Fibroblast of skin of left quadriceps (primary cell): ENCODE measurements at regions not wholly inside any gene's neighbourhood (a gene's known extent, or its start where the extent isn't known, plus 50 kb on each side); places are given as distances from the start of the nearest gene placed in this dataset.

Experiments used
- DNase-seq, 2 experiments: peaks; one replicate each; pipeline ENCODE4 v3.0.0-alpha.2; 2013; ENCODE audit warnings: low read depth in 2 of 2

- DNase-seq: peak; percentile 15 to 18
Measured at GRCh38 chr14:44297437-44297836, 209.6 kb downstream of the FSCB start.

GRCh38 chr14:44291366-44291915 is 215.6 kb downstream of the FSCB start:
- no peak for DNase-seq

GRCh38 chr14:44287858-44288257 is 219.2 kb downstream of the FSCB start:
- no peak for DNase-seq

- DNase-seq: no peak
Measured at GRCh38 chr14:44286201-44286600, 220.9 kb downstream of the FSCB start.

- no peak for DNase-seq
Measured at GRCh38 chr14:44283836-44284235, 223.2 kb downstream of the FSCB start.

- DNase-seq: no peak
Measured at GRCh38 chr14:44279357-44279756, 227.7 kb downstream of the FSCB start.

GRCh38 chr14:44271637-44272036 is 235.4 kb downstream of the FSCB start:
- DNase-seq: no peak

- DNase-seq: no peak
Measured at GRCh38 chr14:44271006-44271405, 236.1 kb downstream of the FSCB start.

GRCh38 chr14:44265246-44265645 is 241.8 kb downstream of the FSCB start:
- no peak for DNase-seq

GRCh38 chr14:44215660-44216059 is 291.4 kb downstream of the FSCB start:
- DNase-seq: no peak

- DNase-seq: no peak
Measured at GRCh38 chr14:44211718-44212117, 295.4 kb downstream of the FSCB start.

GRCh38 chr14:44204061-44204835 is 302.8 kb downstream of the FSCB start:
- peak; percentile 11 for DNase-seq

GRCh38 chr14:44180975-44181374 is 326.1 kb downstream of the FSCB start:
- DNase-seq: no peak

- no peak for DNase-seq
Measured at GRCh38 chr14:44170556-44170955, 336.5 kb downstream of the FSCB start.

- DNase-seq: peak; percentile 34 to 40
Measured at GRCh38 chr14:44170101-44170500, 337.0 kb downstream of the FSCB start.

- DNase-seq: no peak
Measured at GRCh38 chr14:44168566-44168965, 338.5 kb downstream of the FSCB start.

- no peak for DNase-seq
Measured at GRCh38 chr14:44166611-44167010, 340.5 kb downstream of the FSCB start.

- DNase-seq: no peak
Measured at GRCh38 chr14:44165936-44166335, 341.1 kb downstream of the FSCB start.

- DNase-seq: no peak
Measured at GRCh38 chr14:44165286-44165685, 341.8 kb downstream of the FSCB start.

- peak in 1 of 2 experiments; percentile 7 for DNase-seq
Measured at GRCh38 chr14:44163946-44164345, 343.1 kb downstream of the FSCB start.

- DNase-seq: no peak
Measured at GRCh38 chr14:44162197-44162596, 344.9 kb downstream of the FSCB start.

GRCh38 chr14:44154874-44155273 is 352.2 kb downstream of the FSCB start:
- DNase-seq: no peak

- DNase-seq: no peak
Measured at GRCh38 chr14:44154446-44154845, 352.6 kb downstream of the FSCB start.
